ENCODE measurements at regions not wholly inside any gene's neighbourhood (a gene's known extent, or its start where the extent isn't known, plus 50 kb on each side); places are given as distances from the start of the nearest gene placed in this dataset.

DNA sequence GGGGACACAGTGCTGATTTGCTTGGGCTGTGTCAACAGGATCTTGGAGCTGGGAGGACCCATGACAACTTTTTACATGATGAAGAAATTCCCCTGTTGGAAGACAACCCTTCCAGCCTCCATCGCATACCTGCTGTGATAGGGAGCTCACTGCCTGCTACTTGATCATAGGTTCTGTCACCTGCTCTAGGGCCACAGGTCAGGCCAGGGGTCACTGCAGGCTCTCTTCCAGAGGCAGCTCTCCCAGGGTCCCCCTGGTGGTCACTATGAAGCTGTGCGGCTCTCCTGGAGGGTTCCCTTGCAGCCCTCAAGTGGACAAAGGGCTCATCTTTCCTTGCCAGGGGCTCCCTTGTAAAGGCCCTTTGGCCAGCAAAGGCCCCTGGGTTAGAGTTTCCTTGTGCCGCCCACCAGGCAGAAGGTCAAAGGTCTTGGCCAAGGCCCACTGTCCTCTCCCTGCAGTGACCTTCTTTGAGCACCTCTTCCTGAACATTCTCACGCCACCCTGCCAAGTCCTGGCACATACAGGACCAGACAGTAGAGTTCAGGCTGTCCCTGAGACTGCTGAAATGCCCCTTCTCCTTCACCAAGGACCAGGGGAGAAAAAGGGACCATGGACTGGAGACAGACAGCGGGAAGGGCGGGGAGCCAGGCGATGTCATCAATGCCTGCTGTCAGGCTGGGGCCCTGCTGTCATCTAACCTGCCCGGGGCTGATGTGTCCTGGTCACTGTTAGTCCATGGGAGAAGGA lies 345.1 kb downstream of the DYSF start:
- WGBS, 3 donors, result 65 to 88% (median 85%) methylated on average over 8 of the region's 8 CpGs

DNA sequence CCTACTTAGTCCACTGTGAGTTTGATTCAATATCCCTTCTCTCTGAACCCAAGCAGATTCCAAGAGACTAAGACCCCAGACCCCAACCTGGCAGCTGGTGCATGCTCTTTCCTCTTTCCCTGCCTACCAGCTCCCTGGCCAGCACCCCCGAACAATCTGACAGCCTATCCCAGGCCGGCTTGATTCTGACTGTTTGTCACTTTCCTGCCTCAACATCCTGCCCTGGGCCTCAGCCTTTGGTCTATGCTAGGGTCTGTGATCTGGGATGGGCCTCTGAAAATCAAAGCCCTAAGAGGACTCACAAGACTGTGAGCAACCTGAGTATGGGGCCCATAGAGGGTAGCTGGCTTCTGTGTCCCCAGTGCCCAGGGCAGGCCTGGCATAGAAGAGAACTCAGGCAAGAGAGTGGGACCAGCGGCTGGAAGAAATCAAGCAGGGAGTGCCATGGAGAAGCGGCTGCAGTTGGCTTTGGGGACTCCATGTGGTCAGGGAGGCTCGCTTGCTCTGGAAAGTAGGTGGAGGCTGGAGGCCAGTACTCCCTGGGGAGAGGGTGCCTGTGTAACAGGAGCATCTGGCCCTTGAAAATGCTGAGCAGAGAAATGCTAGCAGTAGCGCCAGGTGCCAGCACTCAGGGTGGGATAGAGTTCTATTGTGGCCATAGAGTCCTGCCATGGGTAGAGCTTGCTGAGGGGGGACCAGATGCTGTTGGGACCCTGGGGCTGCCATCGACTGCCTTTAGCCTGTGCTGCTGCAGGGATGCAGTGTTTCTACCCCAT lies 343.9 kb downstream of the DYSF start:
- 93 to 95% (median 94%) methylated on average over 7 of the region's 7 CpGs for WGBS, 3 donors
- H3K27ac ChIP-seq (ENCODE audit: low read depth, low read length), result no peak overlapping the region

More for the DNA sequence above, 345.1 kb downstream of the DYSF start:
- H3K27ac ChIP-seq (ENCODE audit: low read depth, low read length), result no peak overlapping the region

- 63 to 78% (median 65%) methylated on average over 7 to 9 of the region's 9 CpGs for WGBS, 3 donors
- H3K27ac ChIP-seq (ENCODE audit: low read depth, low read length), result no peak overlapping the region
Observed at GRCh38 chr2:71796174-71796593, 342.8 kb downstream of the DYSF start.

GRCh38 chr2:71795486-71795885 lies 342.1 kb downstream of the DYSF start:
- no peak overlapping the region for H3K27ac ChIP-seq (ENCODE audit: low read depth, low read length)
- 89 to 94% (median 94%) methylated on average over 1 of the region's 1 CpG for WGBS, 3 donors

DNA sequence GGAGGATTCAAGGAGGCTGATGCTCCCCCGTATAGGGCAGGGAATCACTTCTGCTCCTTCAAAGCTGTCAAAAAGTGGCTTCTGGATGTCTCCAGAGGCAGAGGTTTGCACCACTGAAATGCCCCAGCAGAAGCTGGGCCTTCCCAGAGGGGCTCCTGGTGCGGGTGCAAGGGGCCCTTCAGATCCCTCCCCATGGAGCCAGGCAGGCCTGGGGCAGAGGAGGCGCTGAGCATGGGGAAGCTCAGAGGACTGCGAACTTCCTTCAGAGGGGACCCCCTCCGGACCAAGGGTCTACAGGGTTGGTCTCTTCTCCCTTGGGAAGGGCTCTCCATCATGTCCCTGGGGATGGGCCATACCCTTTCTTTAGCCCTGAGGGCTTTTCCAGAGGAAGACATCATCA lies 341.2 kb downstream of the DYSF start:
- WGBS, 3 donors, result 74 to 87% (median 79%) methylated on average over 5 of the region's 5 CpGs
- H3K27ac ChIP-seq (ENCODE audit: low read depth, low read length), result no peak overlapping the region

DNA sequence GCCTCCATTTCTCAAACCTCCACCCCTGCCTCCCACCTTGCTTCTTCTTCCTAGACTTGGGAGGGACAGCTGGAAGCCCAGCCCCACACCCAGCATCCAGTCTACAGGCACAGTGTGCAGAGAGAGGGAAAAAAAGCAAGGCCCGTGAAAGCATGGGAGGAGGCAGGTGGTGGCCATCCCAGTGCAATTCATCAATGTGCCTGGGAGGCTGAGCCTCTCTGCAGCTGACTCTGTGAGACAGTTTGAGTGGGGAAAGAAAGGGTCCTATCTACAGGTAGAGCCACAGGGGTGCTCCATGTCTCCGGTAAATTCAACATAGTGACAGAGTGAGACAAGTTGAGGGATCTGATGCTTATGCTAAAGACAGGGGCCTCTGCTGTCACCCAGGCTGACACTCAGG lies 340.6 kb downstream of the DYSF start:
- 84 to 91% (median 90%) methylated on average over 2 of the region's 2 CpGs for WGBS, 3 donors
- H3K27ac ChIP-seq (ENCODE audit: low read depth, low read length), result no peak overlapping the region

DNA sequence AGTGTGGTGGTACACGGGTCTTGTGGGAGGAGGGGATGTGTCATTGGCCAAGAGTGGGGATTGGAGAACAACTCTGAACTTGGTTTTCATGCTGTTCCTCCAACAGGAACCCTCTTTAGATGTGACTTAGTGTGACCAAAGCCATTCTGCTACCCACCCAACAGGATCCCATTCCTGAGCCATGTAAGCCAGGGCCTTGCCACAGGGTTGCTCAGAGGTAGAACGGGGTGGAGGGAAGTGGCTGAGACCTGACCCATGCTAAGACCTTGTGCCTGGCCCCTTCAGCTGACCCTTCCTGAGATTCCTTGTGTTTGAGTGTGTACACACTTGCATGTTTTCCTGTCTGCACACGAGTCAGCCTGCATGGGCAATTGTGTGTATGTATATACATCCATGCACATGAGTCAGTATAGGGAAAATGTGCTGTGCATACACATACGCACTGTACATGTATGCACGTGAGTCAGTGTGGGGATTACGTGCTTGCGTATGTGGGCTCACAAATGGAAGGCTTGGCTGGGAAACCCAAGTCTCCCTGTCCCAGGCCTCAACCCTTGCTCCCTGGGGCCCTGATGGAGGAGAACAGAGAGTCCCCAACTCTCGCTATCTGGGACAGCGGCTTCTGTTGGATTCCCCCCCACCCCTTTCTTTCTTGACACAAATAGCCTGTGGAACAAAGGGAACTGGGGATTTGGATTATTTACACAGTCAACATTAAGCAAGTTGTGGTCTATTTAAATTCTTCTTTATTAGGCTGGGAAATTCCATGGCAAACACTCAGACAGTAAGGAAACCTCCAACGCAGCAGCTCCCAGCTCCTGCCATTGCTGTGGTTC lies 339.8 kb downstream of the DYSF start:
- no peak overlapping the region for H3K27ac ChIP-seq (ENCODE audit: low read depth, low read length)
- WGBS, 3 donors, result 73 to 86% (median 82%) methylated on average over 10 of the region's 10 CpGs

DNA sequence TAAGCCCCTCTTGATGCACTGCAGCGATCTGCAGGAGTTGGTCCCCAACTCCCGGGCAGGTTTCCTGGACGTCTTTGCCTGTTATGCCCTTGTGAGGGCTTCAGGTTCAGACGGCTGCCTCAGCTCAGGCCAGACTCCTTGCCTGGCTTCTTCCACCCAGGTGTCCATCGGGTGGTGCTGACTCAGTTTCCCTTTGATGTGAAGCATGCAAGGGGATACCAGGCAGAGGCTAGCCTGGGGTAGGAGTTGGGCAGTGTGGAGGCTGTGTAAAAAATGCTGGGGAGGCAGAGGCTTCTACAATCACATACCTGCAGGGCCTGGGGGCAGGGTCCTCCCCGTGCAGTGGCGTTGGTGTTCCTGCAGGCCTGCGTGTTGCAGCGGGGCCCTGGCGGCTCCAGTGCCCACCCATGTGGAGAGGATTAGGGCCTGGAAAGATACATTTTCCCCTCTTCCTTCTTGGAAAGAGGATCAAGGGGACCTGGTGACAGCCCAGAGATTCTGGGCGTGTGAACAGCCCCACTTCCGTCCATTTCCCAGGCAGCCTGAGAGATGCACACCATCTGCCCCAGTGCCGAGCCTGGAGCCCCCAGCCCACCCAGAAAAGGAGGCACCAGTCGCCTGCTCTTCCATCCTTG lies 338.3 kb downstream of the DYSF start:
- 86 to 95% (median 92%) methylated on average over 14 of the region's 14 CpGs for WGBS, 3 donors
- no peak overlapping the region for H3K27ac ChIP-seq (ENCODE audit: low read depth, low read length)

- no peak overlapping the region for H3K27ac ChIP-seq (ENCODE audit: low read depth, low read length)
- WGBS, 3 donors, result 49 to 77% (median 74%) methylated on average over 2 of the region's 2 CpGs
Observed at GRCh38 chr2:71791061-71791450, 337.7 kb downstream of the DYSF start.

DNA sequence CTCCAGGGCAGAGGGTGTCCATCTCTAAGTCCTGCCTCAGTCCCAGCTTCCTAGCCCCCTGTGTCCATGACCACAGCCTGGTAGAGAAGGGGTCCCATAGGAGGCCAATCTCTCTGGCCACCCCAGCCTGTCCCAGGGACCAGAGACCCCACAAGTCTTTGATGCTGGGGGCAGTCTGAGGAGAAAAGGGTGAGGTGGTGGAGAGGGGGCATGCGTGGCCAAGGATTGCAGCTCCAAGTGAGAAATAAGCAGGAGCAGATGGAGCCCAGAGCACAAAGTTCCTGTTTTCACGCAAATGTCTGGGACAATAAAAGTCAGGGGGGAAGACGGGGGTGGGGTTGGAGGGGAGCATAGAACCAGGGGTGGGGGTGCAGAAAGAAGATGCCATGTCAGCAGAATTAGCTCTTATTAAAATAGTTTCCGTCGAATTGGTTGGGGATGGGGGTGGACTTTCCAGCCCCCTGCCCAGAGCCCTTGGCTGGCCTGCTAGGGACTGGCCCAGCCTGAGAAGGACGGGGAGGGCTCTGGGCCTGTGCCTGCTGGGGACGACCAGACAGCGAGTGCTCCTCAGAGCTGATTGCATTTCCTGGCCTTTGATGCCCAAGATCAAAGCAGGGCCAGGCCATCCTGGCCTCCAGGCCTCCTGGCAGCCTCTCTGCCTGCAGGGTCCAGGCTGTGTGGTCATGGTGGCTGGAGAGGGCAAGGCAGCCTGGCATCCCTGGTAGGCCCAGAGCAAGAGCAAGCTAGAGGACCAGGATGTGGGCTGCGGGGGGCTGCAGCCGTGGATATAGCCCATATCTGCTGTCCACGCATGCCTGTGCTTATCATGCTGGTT lies 337.1 kb downstream of the DYSF start:
- WGBS, 3 donors, result 80 to 88% (median 84%) methylated on average over 11 of the region's 11 CpGs

DNA sequence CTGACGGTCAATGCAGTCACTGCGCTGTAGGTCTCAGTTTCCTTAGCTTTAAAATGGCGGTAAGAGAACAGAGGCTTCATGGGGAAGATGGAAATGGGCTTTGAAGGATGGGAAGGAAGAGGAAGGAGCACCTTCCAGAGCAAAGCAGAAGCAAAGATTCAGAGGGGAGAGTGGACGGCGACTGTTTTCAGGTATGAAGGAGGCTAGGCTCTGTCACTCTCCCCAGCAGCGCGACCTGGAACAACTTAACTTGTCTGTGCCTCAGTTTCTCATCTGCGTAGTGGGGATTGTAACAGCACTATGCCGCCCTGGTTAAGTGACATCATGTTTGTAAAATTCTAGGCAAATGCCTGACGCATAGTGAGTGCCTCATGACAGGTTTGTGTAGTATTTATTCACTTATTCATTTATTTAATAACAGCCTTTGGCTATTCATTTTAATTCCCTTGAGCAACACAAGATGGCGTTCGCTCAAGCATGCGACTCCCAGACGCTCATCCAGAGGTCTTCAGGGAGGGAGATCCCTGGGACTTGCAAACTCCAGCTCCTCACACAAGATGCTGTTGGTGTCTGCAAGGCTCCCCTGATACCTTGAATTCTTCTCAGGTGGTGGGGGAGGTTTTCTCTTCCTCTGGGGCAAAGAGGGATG lies 336.3 kb downstream of the DYSF start:
- H3K27ac ChIP-seq (ENCODE audit: low read depth, low read length), result no peak overlapping the region
- WGBS, 3 donors, result 92 to 94% (median 93%) methylated on average over 14 of the region's 14 CpGs

More for the DNA sequence above, 337.1 kb downstream of the DYSF start:
- no peak overlapping the region for H3K27ac ChIP-seq (ENCODE audit: low read depth, low read length)

- no peak overlapping the region for H3K27ac ChIP-seq (ENCODE audit: low read depth, low read length)
- 88 to 93% (median 90%) methylated on average over 9 of the region's 9 CpGs for WGBS, 3 donors
Observed at GRCh38 chr2:71788601-71789240, 335.4 kb downstream of the DYSF start.

GRCh38 chr2:71788186-71788525 lies 334.8 kb downstream of the DYSF start:
- H3K27ac ChIP-seq (ENCODE audit: low read depth, low read length), result no peak overlapping the region
- 79 to 84% (median 80%) methylated on average over 7 of the region's 7 CpGs for WGBS, 3 donors

DNA sequence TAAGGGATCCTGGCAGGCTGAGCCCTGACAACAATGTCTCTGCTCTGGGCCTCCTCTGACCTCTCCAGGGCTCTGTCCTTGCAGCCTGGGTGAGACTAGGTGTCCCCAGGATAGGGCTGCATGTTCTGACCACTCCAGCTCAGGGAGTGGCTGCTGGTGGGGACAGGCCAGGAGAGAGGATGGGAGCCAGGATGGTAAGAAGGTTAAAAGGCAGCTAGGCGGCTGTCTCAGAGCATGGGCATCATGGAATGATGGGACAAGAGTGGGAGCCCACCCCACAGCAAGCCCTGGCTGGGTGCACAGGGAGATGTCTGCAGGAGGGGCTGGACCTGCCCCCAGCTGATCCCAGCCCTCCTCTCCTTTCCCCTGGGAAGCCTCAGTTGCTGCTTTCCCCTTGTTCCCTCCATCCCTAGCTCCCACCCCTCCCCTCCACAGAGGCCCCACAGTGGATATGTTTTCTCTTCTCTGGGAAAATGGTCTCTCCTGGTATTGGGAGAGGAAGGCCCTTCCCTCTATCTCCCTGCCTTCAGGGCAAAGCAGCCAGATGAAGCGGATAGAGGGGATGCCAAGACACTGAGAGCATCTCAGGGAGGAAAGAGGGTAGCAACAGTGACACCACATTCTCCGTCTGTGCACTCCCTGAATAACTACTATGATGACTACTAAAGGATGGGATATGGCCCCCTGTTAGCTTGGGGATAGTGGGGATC lies 334.3 kb downstream of the DYSF start:
- WGBS, 3 donors, result 88 to 91% (median 91%) methylated on average over 2 to 3 of the region's 3 CpGs
- H3K27ac ChIP-seq (ENCODE audit: low read depth, low read length), result no peak overlapping the region

- H3K27ac ChIP-seq (ENCODE audit: low read depth, low read length), result no peak overlapping the region
- WGBS, 3 donors, result 85 to 93% (median 88%) methylated on average over 4 of the region's 4 CpGs
Observed at GRCh38 chr2:71787108-71787415, 333.7 kb downstream of the DYSF start.

GRCh38 chr2:71786291-71787107 lies 333.1 kb downstream of the DYSF start:
- WGBS, 3 donors, result 84 to 91% (median 88%) methylated on average over 17 of the region's 17 CpGs

More at GRCh38 chr2:71786291-71787107, 333.1 kb downstream of the DYSF start:
- no peak overlapping the region for H3K27ac ChIP-seq (ENCODE audit: low read depth, low read length)
